GM23248 (cell line): ENCODE measurements at regions not wholly inside any gene's neighbourhood (a gene's known extent, or its start where the extent isn't known, plus 50 kb on each side); places are given as distances from the start of the nearest gene placed in this dataset.

ENCODE experiments used
- DNase-seq: peaks from one replicate; pipeline ENCODE4 v3.0.0-alpha.2; 2015
- H2AFZ ChIP-seq: fragments of 200-600 bp; sonication (generic); 2 replicates; pipeline ENCODE4 v1.6.1; 2016; ENCODE audit warnings: antibody characterized with exemption
- H3F3A ChIP-seq: fragments of 200-600 bp; sonication (generic); 2 replicates; pipeline ENCODE4 v1.6.1; 2016; ENCODE audit warnings: mild to moderate bottlenecking, antibody characterized with exemption, mixed run types; ENCODE audit not compliant: insufficient read depth
- H3K27ac ChIP-seq: fragments of 200-600 bp; sonication (generic); 2 replicates; pipeline ENCODE4 v1.5.1; 2016; ENCODE audit warnings: mild to moderate bottlenecking
- H3K27me3 ChIP-seq: fragments of 200-600 bp; sonication (generic); replicated peaks from 2 replicates; pipeline ENCODE4 v1.6.1; 2016; ENCODE audit warnings: mild to moderate bottlenecking; ENCODE audit not compliant: insufficient read depth
- H3K36me3 ChIP-seq: fragments of 200-600 bp; sonication (generic); 2 replicates; pipeline ENCODE4 v1.6.1; 2016; ENCODE audit warnings: low read depth, mild to moderate bottlenecking
- H3K4me1 ChIP-seq: fragments of 200-600 bp; sonication (generic); 2 replicates; pipeline ENCODE4 v1.6.1; 2016; ENCODE audit warnings: mild to moderate bottlenecking; ENCODE audit not compliant: insufficient read depth
- H3K4me2 ChIP-seq: fragments of 200-600 bp; sonication (generic); one replicate; pipeline ENCODE4 v1.6.1; 2016; ENCODE audit warnings: mild to moderate bottlenecking; ENCODE audit not compliant: unreplicated experiment
- H3K4me3 ChIP-seq: fragments of 200-600 bp; sonication (generic); 2 replicates; pipeline ENCODE4 v1.5.1; 2016; ENCODE audit warnings: mild to moderate bottlenecking
- H3K79me2 ChIP-seq: fragments of 200-600 bp; sonication (generic); 2 replicates; pipeline ENCODE4 v1.6.1; 2016; ENCODE audit warnings: mild to moderate bottlenecking; ENCODE audit not compliant: insufficient read depth
- H3K9ac ChIP-seq: fragments of 200-600 bp; sonication (generic); 2 replicates; pipeline ENCODE4 v1.6.1; 2016; ENCODE audit warnings: mild to moderate bottlenecking
- H3K9me2 ChIP-seq: fragments of 200-600 bp; sonication (generic); 2 replicates; pipeline ENCODE4 v1.6.1; 2016; ENCODE audit warnings: mixed run types, mild to moderate bottlenecking, moderate library complexity; ENCODE audit not compliant: insufficient read depth
- H3K9me3 ChIP-seq: fragments of 200-600 bp; sonication (generic); one replicate; pipeline ENCODE4 v1.6.1; 2017; ENCODE audit warnings: low read depth
- H4K20me1 ChIP-seq: fragments of 200-600 bp; sonication (generic); 2 replicates; pipeline ENCODE4 v1.6.0; 2016; ENCODE audit not compliant: insufficient read depth
- EZH2 ChIP-seq: fragments of 200-600 bp; sonication (generic); IDR thresholded peaks from 2 replicates; pipeline ENCODE4 v1.6.1; 2018; ENCODE audit warnings: antibody characterized with exemption, mild to moderate bottlenecking; ENCODE audit not compliant: insufficient read depth, poor library complexity, severe bottlenecking
- EZH2phosphoT487 ChIP-seq: fragments of 200-600 bp; sonication (generic); IDR thresholded peaks from 2 replicates; pipeline ENCODE4 v1.6.1; 2018; ENCODE audit warnings: antibody characterized with exemption, moderate library complexity, mild to moderate bottlenecking, low read depth; ENCODE audit not compliant: insufficient read depth
- WGBS, 2 experiments: methylation state at CpG; one replicate each; pipeline ENCODE4 v1.1.6; 2015 to 2017; ENCODE audit warnings: low lambda C conversion rate in 2 of 2, low coverage in 1 of 2; ENCODE audit errors: missing lambda C conversion rate in 2 of 2; 5-methylcytosine and 5-hydroxymethylcytosine counted together
- in situ Hi-C: fragments of 300-500 bp; cut with MboI; formaldehyde crosslinking; loops from 2 replicates; pipeline ENCODE4 v1.15.0; 2020

GRCh38 chr10:124333931-124334330 is 84.8 kb downstream of the OAT start:
- Histone ChIP-seq H3F3A (no peaks in the 10 kb centered on the region), H2AFZ (no peak overlapping the region), H3K36me3 (no peaks in the 10 kb centered on the region), H3K9me2 (no peaks in the 10 kb centered on the region), H3K4me3 (no peak overlapping the region), H3K27ac (no peak overlapping the region), H3K4me1 (0 out of 2 replicates have a peak, but pooled peaks cover 7% of the 10 kb centered on the region), H3K4me2 (no peak overlapping the region), H3K9me3 (no peaks in the 10 kb centered on the region), H3K9ac (no peak overlapping the region), H3K79me2 (no peaks in the 10 kb centered on the region), H4K20me1 (no peaks in the 10 kb centered on the region), H3K27me3 (no peaks in the 10 kb centered on the region)
- 0 to 3% methylated on average over 1 of the region's 1 CpG for WGBS, 2 experiments
- no peak for TF ChIP-seq EZH2phosphoT487
- no peak for TF ChIP-seq EZH2
- no peak for DNase-seq
- in situ Hi-C loops: no loop called here

- peak; percentile 29 for DNase-seq
- 0% methylated on average over 1 of the region's 1 CpG for WGBS, 2 experiments
- no peaks in the 10 kb centered on the region for H3K27me3 ChIP-seq
- no peak overlapping the region for H2AFZ ChIP-seq
- H3K4me2 ChIP-seq: no peak overlapping the region
- H3K9me3 ChIP-seq: no peaks in the 10 kb centered on the region
- no peak overlapping the region for H3K27ac ChIP-seq
- H3F3A ChIP-seq: no peaks in the 10 kb centered on the region
- no peak overlapping the region for H3K4me3 ChIP-seq
- H3K9me2 ChIP-seq: no peaks in the 10 kb centered on the region
- no peaks in the 10 kb centered on the region for H3K36me3 ChIP-seq
- H4K20me1 ChIP-seq: no peaks in the 10 kb centered on the region
- H3K79me2 ChIP-seq: no peaks in the 10 kb centered on the region
- TF ChIP-seq EZH2: no peak
- no peak for TF ChIP-seq EZH2phosphoT487
- H3K4me1 ChIP-seq: 0 out of 2 replicates have a peak, but pooled peaks cover 7% of the 10 kb centered on the region
- in situ Hi-C loops: no loop called here
- H3K9ac ChIP-seq: no peak overlapping the region
Measured at GRCh38 chr10:124332426-124332825, 86.3 kb downstream of the OAT start.

- H3K4me3 ChIP-seq: no peak overlapping the region
- no peak for DNase-seq
- no peaks in the 10 kb centered on the region for H3K79me2 ChIP-seq
- H2AFZ ChIP-seq: no peak overlapping the region
- TF ChIP-seq EZH2 (no peak), EZH2phosphoT487 (no peak)
- no peak overlapping the region for H3K4me2 ChIP-seq
- H3K27me3 ChIP-seq: no peaks in the 10 kb centered on the region
- H3K9me2 ChIP-seq: no peaks in the 10 kb centered on the region
- no peak overlapping the region for H3K27ac ChIP-seq
- 0 out of 2 replicates have a peak, but pooled peaks cover 7% of the 10 kb centered on the region for H3K4me1 ChIP-seq
- no peaks in the 10 kb centered on the region for H3K36me3 ChIP-seq
- H3K9ac ChIP-seq: no peak overlapping the region
- in situ Hi-C loops: no loop called here
- WGBS, 2 experiments: 16 to 19% methylated on average over 5 of the region's 5 CpGs
- no peaks in the 10 kb centered on the region for H3F3A ChIP-seq
- no peaks in the 10 kb centered on the region for H3K9me3 ChIP-seq
- H4K20me1 ChIP-seq: no peaks in the 10 kb centered on the region
Measured at GRCh38 chr10:124329941-124330340, 88.8 kb downstream of the OAT start.

GRCh38 chr10:124329362-124329761 is 89.4 kb downstream of the OAT start:
- no peak for DNase-seq

More at GRCh38 chr10:124329362-124329761, 89.4 kb downstream of the OAT start:
- H3K9me2 ChIP-seq: no peaks in the 10 kb centered on the region
- H3K4me1 ChIP-seq: 0 out of 2 replicates have a peak, but pooled peaks cover 7% of the 10 kb centered on the region
- no peaks in the 10 kb centered on the region for H3F3A ChIP-seq
- no peak overlapping the region for H3K4me2 ChIP-seq
- TF ChIP-seq EZH2phosphoT487: no peak
- TF ChIP-seq EZH2: no peak
- H3K36me3 ChIP-seq: no peaks in the 10 kb centered on the region
- in situ Hi-C loops: no loop called here
- no peaks in the 10 kb centered on the region for H4K20me1 ChIP-seq
- H3K9me3 ChIP-seq: no peaks in the 10 kb centered on the region
- no peaks in the 10 kb centered on the region for H3K27me3 ChIP-seq
- no peaks in the 10 kb centered on the region for H3K79me2 ChIP-seq
- H3K27ac ChIP-seq: no peak overlapping the region
- H2AFZ ChIP-seq: no peak overlapping the region
- WGBS, 2 experiments: 23 to 29% methylated on average over 1 of the region's 1 CpG
- no peak overlapping the region for H3K9ac ChIP-seq
- H3K4me3 ChIP-seq: no peak overlapping the region
